GM19025 (cell line): ENCODE measurements at regions not wholly inside any gene's neighbourhood (a gene's known extent, or its start where the extent isn't known, plus 50 kb on each side); places are given as distances from the start of the nearest gene placed in this dataset.

Source experiments
- ATAC-seq: cut with Tn5 transposase; IDR thresholded peaks from one replicate; pipeline ENCODE4 v1.9.1; 2021; ENCODE audit warnings: mild to moderate bottlenecking, low read depth, moderate library complexity; ENCODE audit not compliant: unreplicated experiment

- ATAC-seq = no peak
Observed at GRCh38 chr3:72234391-72234790, 449.4 kb upstream of the PROK2 start.

GRCh38 chr3:72233571-72233970 is 448.6 kb upstream of the PROK2 start:
- no peak for ATAC-seq

DNA sequence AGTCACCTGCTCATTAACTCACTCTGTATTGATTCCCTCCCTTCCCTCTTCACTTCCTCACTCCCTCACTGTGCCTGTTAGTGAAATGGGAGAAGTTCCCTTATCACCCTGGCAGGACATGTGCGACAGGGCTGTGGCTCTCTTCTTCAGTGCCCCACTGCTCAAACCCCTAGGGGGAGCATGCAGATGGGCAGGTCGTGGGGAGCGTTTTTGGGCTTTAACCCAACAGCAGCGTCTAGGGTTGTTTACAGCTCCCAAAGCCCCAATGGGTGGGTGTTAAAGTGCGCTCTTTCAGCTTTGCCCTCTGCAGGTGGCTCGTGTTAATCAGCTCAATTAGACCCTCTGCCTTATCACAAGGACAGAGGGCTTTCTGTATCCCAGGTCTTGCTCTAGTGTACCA is 447.8 kb upstream of the PROK2 start:
- no peak for ATAC-seq

DNA sequence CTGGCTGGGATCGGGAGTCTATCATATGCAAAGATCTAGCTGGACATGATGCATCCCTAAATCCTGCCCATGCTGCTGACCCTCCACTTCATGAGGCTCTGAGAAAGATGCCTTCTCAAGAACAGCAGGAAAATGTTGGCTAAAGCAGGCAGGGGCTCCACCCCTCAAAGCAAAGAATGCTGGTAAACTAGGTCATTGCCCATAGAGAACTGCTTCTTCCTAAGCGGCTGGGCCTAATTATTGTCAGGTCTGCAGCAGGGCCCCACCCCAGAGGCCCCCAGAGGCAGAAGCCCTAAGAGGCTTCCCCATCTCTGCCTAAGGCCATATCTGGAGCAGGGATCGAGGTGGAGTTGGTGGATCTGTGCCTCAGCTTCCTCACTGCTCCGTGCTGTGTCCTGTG is 447.4 kb upstream of the PROK2 start:
- ATAC-seq = no peak

DNA sequence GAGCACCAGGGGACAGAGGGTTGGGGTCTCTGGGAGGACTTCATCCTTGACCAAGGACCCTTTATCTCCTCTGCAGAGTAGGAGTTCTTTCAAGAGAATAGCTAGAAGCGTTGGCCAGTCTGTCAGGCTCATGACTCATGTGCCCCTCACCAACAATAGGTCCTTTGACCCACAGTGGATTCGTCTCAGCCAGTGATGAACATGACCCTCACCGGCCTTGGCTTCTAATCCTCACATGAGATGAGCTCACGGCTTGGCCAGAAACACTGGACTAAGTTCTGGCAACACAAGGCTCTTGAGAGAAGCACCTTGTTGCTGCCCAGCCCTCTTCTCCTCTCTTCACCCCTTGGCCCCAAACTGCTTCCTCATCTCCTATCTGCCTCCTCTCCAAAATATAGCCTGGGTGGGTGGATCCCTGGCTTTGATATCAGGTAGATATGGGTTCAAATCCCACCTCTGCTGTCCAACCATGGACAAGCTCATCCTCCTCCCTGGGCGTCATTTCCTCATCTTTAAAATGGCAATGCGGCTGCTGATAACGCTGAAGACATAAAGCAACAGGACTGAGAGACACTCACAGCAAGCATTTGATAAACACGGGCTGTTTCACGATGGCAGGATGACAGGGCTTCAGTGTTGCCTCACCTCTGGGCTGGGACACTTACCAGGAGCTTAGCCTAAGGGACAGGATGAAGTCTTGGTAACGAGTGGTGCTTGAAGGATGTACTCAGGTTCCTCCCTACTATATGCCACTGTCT is 446.7 kb upstream of the PROK2 start:
- no peak for ATAC-seq

GRCh38 chr3:72230774-72231379 is 445.9 kb upstream of the PROK2 start:
- ATAC-seq = no peak

- no peak for ATAC-seq
Observed at GRCh38 chr3:72229952-72230351, 445.0 kb upstream of the PROK2 start.

DNA sequence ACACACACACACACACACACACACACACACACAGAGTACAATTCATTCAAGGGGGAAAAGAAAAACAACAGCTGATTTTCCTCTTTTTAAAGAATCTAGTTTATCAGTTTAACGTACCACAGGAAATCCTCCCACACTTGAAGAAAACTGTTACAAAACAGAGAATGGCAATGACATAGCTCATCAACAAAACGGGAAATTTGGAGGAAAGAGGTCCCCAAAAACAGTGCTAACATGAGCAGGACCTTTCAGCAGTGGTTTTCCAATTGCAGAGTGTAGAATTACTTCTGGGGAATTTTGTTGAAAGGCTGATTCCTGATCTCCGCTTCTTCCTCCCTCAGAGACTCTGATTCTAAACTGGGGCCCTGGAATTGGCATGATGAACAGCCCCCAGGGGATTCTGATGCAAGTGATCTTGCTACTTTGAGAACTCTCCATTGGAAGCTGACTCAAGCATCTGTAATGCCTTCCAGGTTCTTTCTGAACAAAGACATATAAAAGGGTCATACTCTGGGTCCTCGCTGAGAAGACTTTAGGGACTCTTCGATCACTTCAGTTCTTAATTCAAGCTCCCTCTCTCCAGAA is 442.6 kb upstream of the PROK2 start:
- no peak for ATAC-seq

DNA sequence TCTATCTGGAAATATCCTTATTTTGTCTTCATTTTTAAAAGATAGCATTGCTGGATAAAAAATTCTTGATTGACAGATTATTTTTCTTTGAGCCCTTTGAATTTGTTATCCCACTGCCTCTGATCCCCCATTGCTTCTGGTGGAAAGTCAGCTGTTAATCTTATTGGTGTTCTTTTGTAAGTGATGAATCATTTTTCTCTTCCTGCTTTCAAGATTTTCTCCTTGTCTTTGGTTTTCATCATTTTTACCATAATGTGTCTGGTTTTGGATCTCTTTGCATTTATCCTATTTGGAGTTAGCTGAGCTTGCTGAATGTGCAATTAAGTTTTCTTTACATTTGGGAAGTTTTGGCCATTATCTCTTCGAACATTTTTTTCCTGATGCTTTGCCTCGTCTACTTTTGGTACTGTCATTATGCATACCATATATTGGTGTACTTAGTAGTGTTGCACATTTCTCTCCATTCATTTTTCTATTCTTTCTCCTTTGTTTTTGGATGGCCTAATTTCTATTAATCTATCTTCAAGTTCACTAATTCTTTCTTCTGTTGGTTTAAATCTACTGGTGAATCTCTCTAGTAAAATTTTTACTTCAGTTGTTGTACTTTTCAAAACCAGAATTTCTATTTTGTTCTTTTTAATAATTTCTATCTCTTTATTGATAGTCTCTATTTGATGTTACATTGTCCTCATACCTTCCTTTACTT is 440.0 kb upstream of the PROK2 start:
- ATAC-seq = no peak

DNA sequence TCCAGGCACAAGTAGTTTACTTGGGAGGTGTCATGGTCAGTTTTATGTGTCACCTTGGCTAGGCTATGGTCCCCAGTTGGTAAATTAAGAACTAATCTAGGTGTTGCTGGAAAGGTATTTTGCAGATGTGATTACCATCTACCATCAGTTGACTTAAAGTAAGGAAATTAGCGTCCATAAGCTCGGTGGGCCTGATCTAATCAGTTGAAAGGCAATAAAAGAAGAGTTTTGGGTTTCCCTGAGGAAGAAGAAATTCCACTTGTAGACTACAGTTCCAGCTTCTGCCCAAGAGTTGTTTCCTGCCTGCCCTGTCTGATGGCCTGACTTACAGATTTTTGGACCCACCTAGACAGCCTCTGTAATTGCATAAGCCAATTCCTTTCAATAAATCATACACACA is 438.7 kb upstream of the PROK2 start:
- no peak for ATAC-seq

DNA sequence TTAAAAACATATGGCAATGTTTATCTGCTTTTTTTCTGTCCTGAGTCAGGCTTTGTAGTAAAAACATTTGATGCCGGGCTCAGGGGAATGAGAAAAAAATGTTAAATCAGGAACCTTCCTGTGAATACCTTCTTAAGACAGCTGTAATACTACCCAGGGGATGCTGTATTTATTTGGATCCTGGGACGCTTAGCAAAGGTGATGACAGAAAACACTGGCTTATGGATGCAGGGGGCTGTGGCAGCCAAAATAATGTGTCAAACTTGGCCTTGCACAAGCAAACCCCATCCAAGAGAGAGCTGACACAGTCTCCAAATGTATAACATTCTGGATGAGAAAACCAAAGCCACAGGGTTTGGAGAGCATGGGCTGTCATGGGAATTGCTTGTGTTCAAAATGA is 438.2 kb upstream of the PROK2 start:
- no peak for ATAC-seq

GRCh38 chr3:72222410-72222809 is 437.5 kb upstream of the PROK2 start:
- ATAC-seq = no peak

GRCh38 chr3:72220946-72221345 is 436.0 kb upstream of the PROK2 start:
- ATAC-seq = no peak

- ATAC-seq = no peak
Observed at GRCh38 chr3:72219752-72220151, 434.8 kb upstream of the PROK2 start.

- no peak for ATAC-seq
Observed at GRCh38 chr3:72217570-72217969, 432.6 kb upstream of the PROK2 start.

GRCh38 chr3:72214066-72214951 is 429.4 kb upstream of the PROK2 start:
- ATAC-seq = no peak

DNA sequence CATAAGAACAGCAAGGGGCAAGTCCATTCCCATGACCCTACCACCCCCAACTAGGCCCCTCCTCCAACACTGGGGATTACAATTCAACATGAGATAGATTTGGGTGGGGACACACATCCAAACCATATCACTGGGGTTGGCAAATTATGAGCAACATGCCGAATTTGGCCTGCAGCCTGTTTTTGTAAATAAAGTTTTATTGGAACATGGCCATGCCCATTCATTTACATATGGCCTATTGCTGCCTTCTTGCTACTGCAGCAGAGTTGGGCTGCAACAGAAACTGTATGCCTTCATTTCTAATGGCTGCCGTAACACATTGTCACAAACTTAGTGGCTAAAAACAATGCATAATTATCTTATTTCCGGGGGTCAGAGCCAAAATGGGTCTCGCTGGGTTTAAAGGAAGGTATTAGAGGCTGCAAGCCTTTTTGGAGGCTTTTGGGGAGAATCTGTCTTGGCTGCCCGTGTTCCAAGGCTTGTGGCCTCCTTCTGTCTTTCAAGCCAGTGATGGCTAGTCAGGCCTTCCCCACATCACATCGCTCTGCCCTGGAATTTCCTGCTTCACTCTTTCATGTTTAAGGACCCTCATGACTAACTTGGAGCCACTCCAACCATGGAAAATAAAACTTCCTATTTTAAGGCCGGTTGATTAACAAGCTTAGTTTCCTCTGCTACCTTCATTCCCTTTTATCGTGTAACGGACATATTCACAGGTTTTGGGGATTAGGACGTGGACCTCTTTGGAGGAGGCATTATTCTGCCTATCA is 428.5 kb upstream of the PROK2 start:
- no peak for ATAC-seq

- no peak for ATAC-seq
Observed at GRCh38 chr3:72212396-72212795, 427.4 kb upstream of the PROK2 start.

DNA sequence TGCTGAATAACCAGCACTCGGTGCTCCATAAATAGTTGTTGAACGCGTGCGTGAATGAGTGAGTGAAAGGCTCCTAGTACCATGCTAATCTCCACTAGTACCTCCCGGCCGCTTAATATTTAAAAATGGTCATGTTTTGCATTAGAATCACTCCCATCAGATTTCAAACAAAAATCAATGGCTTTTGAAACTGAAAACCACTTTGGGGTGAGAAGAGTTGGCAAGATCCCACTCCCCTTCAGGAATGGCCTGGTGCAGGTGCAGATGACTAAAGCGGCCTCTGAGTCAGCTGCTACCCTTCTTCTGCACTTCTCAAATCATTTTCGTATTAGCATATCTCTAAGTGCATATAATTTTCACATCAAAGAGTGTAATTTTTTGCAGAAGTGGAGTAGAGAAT is 425.3 kb upstream of the PROK2 start:
- no peak for ATAC-seq
